KBM-7 (cell line): ENCODE measurements at regions not wholly inside any gene's neighbourhood (a gene's known extent, or its start where the extent isn't known, plus 50 kb on each side); places are given as distances from the start of the nearest gene placed in this dataset.

Source experiments
- DNase-seq: peaks from one replicate; pipeline ENCODE4 v3.0.0-alpha.2; 2015
- in situ Hi-C: fragments of 300-500 bp; cut with MboI; formaldehyde crosslinking; loops from 2 replicates; pipeline ENCODE4 v1.14.3; 2020; ENCODE audit warnings: low sequenced_read_pairs, low pct_unique_long_range_greater_than_20kb, mixed read lengths

DNA sequence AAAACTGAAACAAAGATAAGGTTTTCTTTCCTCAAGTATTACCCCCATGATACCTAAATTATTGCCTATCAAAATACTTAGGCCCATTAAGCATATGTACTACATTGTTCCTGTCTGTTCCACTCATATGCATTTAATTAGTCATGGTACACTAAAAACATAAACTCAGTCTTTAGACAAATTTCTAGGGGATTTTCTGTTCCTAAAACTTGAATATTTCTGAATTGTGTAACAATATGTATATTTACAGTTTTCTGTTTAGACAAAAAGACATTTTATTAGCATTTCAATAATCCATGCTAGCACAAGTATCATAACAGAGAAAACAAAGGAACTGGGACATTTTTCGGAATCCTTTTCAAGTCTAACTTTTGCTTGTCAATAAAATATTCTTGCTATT, 234.2 kb downstream of the CRPPA start:
- no peak for DNase-seq
- in situ Hi-C loops, result no loop called here

DNA sequence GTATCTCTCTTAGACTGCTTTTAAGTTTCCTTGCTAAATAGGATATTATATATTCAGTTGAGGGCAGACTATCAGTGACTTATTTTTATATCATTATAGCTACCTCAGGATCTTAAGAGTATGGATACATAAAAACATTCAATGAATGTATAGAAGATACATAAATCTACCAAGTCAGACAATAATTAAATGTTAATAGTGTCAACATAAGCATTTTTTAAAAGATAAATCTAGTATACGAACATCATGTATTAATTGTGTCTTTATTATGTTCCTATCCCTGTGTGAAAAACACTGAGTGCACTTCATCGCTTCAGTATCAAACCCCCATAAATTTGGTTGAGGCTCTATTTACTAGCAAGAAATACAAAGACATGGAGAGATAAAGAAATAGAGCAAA, 242.8 kb downstream of the CRPPA start:
- no peak for DNase-seq
- in situ Hi-C loops, result no loop called here

DNA sequence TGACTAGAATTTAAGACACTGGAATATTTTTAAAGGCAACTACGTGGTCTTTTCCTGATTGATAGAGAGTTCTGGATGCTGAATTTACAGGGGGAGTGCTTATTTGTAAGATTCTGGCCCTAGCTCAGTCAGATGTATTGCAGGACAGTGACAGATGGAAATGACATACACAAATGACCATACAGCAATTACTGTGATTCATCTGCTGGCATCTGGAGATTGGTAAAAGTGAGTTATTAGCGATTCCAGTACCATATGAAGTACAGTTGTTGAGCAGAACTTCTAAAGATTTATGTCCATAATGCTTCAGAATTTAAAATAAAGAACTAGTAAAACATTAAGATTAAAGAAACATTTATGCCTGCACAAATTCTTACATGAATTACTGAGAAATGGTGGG, 243.2 kb downstream of the CRPPA start:
- in situ Hi-C loops, result no loop called here
- DNase-seq, result no peak

DNA sequence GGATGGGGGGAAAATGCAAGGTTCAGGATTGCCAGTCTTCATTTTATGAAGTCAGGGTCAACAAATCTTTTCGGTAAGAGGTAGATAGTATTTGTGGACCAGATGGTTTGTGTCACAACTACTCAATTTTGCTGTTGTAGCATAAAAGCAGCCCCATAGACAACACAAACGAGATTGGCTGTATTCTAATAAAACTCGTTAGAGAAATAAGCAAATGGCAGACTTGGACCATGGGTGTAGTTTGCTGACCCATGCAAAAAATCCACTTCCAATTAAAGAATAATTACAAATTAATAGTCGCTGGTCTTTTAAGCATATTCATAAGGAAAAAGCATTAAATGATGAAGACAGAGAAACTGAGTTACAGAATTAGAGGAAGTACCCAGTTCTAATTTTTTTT, 247.1 kb downstream of the CRPPA start:
- in situ Hi-C loops, result no loop called here

DNA sequence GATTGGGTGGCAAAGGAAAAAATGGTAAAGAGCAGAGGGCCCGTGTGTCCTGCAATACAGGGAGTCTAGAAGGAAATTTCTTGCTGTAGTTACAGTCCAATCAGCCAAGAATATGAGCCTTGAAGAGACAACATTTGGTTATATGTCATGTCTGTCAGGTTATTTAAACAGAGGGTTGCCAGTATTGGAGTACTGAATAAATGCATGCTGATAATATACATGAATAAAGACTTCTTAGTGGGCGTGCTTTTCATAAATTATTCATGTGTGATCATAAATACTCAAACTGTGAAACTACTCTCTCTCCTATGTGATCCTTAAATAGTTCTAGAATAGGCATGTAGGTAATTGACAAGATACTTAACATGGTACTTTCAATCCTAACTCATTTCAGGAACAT, 249.0 kb downstream of the CRPPA start:
- DNase-seq, result peak; percentile 1
- in situ Hi-C loops, result no loop called here

More for the DNA sequence above, 247.1 kb downstream of the CRPPA start:
- no peak for DNase-seq

DNA sequence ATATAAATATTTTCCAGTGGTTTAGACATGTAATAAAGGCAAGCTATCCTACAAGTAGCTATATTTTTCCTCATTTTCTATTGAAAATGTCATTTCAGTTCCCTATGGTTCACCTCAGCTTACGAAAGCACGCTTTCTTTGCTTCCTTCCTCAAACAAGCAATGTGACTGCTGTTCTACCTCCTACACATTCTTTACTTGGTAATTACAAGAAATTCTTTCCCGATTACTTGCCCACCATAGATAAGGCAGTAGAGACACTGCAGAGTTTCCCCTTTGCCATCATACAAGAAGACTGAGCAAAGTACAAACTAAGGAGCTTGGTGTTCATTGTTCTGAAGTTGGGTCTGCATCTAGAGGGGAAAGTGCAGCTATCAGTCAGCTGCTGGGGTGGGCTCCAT, 249.4 kb downstream of the CRPPA start:
- in situ Hi-C loops, result no loop called here
- peak; percentile 73 for DNase-seq

DNA sequence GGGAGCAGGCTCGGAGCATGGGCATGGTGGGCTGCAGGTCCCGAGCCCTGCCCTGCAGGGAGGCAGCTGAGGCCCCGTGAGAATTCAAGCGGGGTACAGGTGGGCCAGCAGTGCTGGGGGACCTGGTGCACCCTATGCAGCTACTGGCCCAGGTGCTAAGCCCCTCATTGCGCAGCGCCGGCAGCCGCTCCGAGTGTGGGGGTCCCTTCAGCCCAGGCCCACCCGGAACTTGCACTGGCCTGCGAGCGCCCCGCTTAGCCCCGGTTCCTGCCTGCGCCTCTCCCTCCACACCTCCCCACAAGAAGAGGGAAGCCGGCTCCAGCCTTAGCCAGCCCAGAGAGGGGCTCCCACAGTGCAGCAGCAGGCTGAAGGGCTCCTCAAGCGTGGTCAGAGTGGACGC, 250.7 kb downstream of the CRPPA start:
- no peak for DNase-seq
- in situ Hi-C loops, result no loop called here

DNA sequence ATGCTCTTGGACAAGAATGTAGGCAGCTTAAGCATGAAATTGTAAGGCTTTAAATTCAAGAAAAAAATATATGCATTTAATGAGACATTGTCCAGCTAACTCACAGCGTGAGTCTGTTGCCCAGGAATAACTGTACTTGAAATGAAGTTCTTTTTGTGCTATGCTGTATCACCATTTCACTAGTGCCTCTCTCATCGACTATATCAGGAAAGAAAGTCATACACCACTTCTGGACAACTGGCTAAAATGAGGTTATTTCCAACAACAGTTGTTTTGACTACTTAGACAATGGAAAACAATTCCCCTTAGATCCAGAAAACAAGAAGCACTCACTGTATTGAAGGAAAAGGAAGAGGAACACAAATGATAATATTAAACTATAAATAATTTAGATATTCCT, 251.8 kb downstream of the CRPPA start:
- in situ Hi-C loops, result no loop called here
- no peak for DNase-seq

DNA sequence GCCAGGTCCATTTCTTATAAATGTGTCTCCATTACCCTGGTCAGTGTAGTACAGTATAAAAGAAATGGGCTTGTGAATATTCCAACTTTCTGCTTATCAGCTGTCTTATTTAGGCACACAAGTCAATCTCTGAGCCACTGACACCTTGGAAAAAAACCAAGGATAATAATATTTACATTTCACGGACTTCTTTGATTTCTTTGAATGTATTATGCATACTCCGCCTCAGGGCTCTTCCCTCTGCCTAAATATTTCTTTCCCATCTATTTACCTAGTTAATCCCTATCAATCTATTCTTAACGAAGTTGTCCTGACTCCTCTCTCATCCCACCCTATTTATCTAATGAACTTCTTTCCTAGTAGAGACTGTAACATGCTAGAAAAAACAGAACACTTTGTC, 253.8 kb downstream of the CRPPA start:
- no peak for DNase-seq
- in situ Hi-C loops, result no loop called here

DNA sequence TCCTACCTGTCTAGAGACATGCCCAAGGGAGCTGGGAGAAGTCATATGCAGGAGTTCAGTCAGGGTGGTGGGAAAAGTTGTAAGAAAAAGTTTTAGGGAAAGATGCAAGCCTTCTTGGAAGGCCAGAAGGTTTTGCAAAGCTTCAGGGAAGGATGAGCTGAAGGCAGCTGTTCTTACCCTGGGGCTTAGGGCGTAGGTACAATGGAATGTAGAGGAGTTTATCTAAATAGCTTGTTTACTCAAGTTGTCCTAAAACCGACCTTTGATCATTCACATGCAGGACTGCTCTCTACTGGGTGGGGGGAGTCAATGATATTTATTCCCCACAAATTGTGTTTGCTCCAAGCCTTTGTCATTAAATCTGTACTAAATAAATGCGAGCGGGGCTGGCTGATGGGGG, 277.0 kb downstream of the CRPPA start:
- no peak for DNase-seq
- in situ Hi-C loops, result no loop called here

DNA sequence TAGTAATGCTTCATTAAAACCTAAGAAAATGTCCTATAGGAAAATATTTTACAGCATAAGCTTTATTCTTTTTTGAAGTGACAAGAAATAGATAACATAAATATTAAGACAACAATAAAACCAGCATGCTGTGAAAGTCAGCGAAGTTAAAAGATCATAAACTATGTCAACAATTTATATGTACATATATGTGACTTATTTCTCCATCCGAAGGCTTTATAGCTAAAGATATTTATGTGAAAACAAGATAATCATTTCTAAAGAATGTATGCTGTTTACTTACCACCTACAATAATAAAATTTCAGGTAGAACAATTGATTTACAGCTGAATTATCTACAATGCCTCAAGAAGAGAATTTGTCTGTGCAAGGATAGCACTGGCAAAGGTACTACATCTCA, 283.4 kb downstream of the CRPPA start:
- no peak for DNase-seq
- in situ Hi-C loops, result no loop called here

DNA sequence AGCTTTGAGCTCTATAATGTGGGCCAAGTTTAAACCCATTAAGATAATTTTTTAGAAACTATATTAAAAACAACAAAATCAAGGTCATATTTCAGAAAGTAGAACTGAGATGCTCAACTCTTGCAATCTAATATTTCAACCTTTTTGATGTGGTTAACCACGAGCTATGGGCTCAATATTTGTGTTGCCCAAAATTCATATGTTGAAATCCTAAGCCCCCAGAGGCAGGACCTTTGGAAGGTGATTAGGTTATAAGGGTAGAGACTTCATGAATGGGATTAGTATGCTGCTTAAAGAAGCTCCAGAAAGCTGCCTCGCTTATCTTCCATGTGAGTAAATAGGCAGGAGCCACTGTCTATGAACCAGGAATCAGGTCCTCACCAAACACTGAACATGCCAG, 284.4 kb downstream of the CRPPA start:
- no peak for DNase-seq
- in situ Hi-C loops, result no loop called here

DNA sequence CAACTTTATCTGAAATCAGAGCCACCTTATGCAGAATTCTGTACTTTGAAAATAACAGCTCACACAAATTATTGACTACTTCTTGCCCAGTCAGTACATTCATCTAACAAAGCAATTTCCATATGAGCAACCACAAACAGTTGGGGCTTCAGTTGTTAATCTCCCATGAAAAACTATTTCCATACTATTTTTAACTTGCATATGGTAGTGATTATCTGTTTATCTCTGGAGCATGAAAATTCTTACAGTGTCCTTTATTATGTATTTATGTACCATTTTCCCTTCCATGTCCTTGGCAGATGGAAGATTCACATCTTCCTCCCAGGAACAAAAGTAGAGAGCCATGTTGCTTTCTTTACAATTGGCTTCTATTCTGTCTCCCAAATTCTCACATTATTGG, 285.7 kb downstream of the CRPPA start:
- in situ Hi-C loops, result no loop called here
- no peak for DNase-seq

DNA sequence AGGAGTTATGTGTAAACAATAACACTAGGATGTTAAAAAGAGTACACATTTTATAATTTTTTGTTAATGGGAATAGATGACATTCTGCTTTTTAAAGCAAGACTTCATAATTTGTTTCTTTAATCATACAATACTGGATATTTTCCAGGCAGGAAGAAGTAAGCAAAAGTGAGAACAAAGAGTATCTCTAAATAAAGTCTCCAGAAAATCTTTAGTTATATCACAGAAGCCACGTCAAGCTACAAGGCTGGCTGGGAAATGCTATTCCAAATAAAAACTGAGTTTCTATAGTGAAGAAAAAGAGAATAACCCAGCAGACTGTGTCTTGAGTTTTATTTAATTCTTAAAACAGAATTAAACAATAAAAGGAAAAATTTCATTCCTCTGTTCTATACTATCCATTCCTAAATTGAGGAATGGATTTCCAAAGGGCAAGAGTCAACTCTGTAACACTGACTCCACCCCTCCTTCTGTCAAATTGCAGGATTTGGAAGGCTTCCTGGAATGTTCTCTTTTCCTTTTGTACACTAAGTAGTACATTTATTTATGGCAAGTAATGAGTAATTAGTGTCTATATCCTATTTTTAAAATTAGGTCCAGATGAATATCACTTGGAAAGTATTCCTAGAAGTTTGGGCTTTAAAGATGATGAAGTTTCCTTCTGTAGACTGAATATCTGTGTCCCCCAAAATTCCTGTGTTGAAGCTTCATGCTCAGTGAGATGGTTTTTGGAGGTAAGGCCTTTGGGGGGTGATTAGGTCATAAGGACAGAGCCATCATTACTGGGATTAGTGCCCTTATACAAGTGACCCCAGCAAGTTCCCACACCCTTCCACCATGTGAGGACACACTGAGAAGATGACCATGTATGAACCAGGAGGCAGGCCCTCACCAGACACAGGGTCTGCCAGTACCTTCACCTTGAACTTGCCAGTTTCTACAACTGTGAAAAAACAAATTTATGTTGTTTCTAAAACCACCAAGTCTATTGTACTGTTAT, 290.9 kb downstream of the CRPPA start:
- no peak for DNase-seq
- in situ Hi-C loops, result no loop called here

DNA sequence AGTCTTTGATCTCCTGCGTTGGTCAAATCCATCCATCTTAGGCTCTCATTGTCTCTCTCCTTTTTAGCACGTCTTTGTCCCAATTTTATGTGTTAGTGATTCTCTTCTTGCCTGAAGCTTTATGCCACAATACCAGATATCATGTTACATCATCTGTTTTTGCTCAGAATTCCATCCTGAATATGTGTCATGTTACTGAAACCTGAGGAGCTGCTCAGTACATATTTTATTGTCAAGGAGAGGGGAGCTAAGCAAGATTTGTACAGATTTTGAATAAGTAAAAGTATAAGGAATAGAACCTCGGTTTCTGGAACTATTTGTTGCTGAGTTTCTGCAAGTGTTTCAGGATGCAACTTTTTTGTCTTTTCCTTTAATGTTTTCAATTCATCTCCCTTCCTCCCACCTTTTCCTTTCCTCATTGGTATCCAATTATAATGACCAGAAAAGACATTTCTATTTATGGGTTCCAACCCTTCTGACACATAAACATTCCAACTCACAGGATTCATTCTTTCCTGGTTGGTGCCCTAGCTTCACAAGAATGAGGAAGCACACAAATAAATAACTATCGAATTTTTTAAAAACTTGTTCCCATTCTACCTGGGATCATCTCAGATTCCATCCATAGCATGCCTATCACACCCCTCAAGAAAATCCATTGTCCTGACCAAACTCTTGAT, 291.8 kb downstream of the CRPPA start:
- in situ Hi-C loops, result no loop called here
- DNase-seq, result no peak

DNA sequence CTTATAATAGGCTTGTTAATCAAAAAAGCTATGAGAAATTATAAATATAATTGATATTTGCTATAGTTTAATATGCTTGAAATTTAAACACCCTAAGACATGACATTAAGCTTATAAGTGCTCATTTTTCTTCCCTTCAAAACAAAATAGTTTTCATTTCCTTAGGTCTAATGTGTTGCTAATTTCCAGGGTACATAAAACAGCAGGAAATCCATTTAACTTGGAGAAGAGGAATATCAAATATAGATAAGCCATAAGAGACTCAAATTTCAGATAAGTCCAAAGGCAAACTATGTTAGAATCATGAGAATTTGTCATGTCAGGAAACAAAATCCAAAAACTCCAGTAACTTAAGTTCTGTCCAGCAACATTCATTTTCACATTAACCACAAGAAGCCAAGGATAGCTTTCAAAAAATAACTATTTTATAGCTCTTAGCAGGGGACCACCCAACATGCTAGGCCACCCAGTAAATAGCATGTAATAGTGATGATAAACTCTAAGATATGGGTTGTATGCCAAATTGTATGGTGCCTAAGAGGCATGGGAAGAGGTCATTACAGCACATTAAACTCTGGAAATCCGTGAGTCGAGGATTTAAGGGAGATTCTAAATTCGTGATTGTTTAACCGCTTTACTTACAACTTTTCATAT, 298.1 kb downstream of the CRPPA start:
- no peak for DNase-seq
- in situ Hi-C loops, result no loop called here

DNA sequence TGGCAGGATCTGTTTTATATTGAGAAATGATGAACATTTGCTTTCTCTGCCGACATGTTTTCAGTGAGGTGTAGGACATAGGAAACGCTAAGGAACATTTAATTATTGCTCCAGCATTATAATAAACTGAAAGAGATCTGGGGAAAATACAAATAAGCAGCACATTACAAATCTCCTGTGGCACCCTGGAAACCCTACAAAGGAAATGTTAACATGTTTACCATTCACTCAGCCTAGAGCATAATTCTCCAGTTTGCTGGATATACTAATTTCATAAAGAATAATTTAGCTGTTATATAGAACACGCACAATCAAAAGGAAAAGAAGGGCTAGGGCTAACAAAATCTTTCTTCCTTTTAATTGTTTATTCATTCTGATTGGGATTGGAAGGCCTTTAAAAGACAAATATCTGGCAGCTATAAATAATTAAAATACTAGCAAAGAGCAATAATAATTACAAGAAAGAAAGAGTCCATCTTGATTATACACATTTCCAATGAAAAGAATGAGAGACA, 299.4 kb downstream of the CRPPA start:
- DNase-seq, result no peak
- in situ Hi-C loops, result no loop called here

DNA sequence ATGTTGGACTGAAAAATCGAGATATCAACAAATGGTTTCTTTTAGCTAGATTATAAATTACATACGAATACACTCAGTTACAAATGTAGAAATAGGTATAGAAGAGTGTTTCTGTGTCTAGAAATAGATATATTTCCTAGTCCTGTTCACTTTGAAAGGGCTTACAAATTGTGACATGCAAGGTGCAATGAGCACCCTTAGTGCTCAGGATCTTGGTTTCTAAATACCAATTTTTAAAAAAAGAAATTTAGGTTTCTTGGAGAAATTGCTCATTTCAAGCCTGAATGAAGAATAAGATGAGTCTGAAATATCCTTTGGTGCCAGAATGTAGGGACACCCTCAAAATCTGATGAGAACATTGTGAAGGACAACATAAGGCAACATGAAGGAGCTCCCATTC, 306.0 kb downstream of the CRPPA start:
- in situ Hi-C loops, result no loop called here
- DNase-seq, result no peak

DNA sequence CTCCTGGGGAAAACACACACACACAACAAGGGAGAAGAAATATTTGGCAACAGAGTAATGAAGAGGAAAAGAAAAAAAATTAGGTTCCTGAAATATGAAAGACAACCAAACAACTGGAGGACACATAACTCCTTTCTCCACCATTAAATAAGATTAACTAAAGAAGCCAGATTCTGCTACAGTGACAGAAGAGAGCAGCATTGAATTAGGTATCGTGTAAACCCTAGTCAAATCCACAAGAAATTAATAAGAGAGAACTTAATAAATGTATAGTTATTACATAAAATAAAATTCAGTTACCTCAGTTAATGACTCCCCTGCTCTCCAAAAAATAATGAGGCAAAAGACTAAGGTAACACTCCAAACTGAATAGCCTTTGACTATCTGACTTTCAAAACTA, 306.7 kb downstream of the CRPPA start:
- peak; percentile 31 for DNase-seq

DNA sequence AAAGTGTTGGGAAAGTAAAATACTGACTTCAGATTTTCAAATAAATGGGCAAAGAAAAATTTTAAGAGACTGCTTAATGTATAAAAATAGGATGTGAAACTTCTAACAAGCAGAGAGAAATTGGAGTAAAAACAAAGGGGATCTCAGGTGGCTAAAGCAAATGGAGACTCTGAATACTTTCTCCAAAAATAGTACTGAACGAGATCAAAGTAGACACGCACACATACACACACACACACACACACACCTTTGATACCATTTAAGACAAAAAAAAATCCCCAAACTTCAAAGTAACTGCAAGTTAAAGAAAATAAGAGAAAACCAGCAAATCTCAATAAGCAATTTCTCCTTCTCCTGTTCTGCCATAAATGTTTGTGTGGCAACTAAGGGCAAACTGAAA, 307.3 kb downstream of the CRPPA start:
- in situ Hi-C loops, result no loop called here
- DNase-seq, result no peak

More for the DNA sequence above, 306.7 kb downstream of the CRPPA start:
- in situ Hi-C loops, result no loop called here
